ENCODE measurements at regions not wholly inside any gene's neighbourhood (a gene's known extent, or its start where the extent isn't known, plus 50 kb on each side); places are given as distances from the start of the nearest gene placed in this dataset.

- no peak for TF ChIP-seq CTCF (conservative IDR thresholded peaks at IDR 0.05; ENCODE audit: low read length)
- TF ChIP-seq EZH2phosphoT487 (IDR thresholded peaks at IDR 0.05; ENCODE audit: borderline replicate concordance, low read depth, low read length), result no peak
Observed at GRCh38 chr18:65056575-65056974, 694.2 kb upstream of the CDH7 start.
